Body of pancreas (tissue), 4 donors: ENCODE measurements at regions not wholly inside any gene's neighbourhood (a gene's known extent, or its start where the extent isn't known, plus 50 kb on each side); places are given as distances from the start of the nearest gene placed in this dataset.

Experiments used
- ATAC-seq: fragments of 150-250 bp; one replicate; pipeline ENCODE4 v1.9.1; 2016
- DNase-seq, 4 donors: peaks; one replicate each; pipeline ENCODE4 v3.0.0-alpha.2; 2019
- H3K27ac ChIP-seq, 4 donors: fragments of 200-600 bp; sonication (generic); 1 replicate in 3 of 4; 2 replicates in 1 of 4; pipeline versions ENCODE4 v1.5.1 to v1.6.1; 2016 to 2019; ENCODE audit warnings: mild to moderate bottlenecking in 1 of 4, mixed read lengths in 1 of 4, moderate library complexity in 1 of 4
- H3K27me3 ChIP-seq, 2 donors: fragments of 200-600 bp; sonication (generic); one replicate each; pipeline ENCODE4 v1.6.0; 2016; ENCODE audit warnings: mild to moderate bottlenecking in 1 of 2
- H3K36me3 ChIP-seq, 2 donors: fragments of 200-600 bp; sonication (generic); replicated peaks in 1 of 2; 2 replicates each; pipeline ENCODE4 v1.5.1; 2016; ENCODE audit warnings: low read depth in 2 of 2; ENCODE audit not compliant: insufficient read depth in 1 of 2
- H3K4me1 ChIP-seq: fragments of 200-600 bp; sonication (generic); one replicate; pipeline ENCODE4 v1.6.0; 2016
- H3K4me3 ChIP-seq, 2 donors: fragments of 200-600 bp; sonication (generic); 1 replicate in 1 of 2; 2 replicates in 1 of 2; pipeline ENCODE4 v1.5.1; 2016 to 2019
- H3K9me3 ChIP-seq, 3 donors: fragments of 200-600 bp; sonication (generic); 1 replicate in 2 of 3; 2 replicates in 1 of 3; pipeline ENCODE4 v1.5.1; 2016
- POLR2A ChIP-seq, 3 donors: fragments of 450-650 bp; IDR thresholded peaks; one replicate each; pipeline ENCODE4 v1.6.1; 2016; ENCODE audit warnings: antibody characterized with exemption in 3 of 3, mild to moderate bottlenecking in 2 of 3
- WGBS, 2 donors: methylation state at CpG; one replicate each; pipeline ENCODE4 v1.1.5; 2017; 5-methylcytosine and 5-hydroxymethylcytosine counted together
- intact Hi-C: fragments of 100-400 bp; cut with DNase I; formaldehyde crosslinking; loops from one replicate; pipeline ENCODE4 v1.15.1; 2023
- TF ChIP-seq, protein P1 (sequence below), 7 experiments: fragments of 450-650 bp in 4 of 7; fragments of 200-600 bp in 3 of 7; sonication (generic) in 3 of 7; IDR thresholded peaks; one replicate each; pipeline ENCODE4 v1.5.1; 2016 to 2019; ENCODE audit warnings: antibody characterized with exemption in 7 of 7

DNA sequence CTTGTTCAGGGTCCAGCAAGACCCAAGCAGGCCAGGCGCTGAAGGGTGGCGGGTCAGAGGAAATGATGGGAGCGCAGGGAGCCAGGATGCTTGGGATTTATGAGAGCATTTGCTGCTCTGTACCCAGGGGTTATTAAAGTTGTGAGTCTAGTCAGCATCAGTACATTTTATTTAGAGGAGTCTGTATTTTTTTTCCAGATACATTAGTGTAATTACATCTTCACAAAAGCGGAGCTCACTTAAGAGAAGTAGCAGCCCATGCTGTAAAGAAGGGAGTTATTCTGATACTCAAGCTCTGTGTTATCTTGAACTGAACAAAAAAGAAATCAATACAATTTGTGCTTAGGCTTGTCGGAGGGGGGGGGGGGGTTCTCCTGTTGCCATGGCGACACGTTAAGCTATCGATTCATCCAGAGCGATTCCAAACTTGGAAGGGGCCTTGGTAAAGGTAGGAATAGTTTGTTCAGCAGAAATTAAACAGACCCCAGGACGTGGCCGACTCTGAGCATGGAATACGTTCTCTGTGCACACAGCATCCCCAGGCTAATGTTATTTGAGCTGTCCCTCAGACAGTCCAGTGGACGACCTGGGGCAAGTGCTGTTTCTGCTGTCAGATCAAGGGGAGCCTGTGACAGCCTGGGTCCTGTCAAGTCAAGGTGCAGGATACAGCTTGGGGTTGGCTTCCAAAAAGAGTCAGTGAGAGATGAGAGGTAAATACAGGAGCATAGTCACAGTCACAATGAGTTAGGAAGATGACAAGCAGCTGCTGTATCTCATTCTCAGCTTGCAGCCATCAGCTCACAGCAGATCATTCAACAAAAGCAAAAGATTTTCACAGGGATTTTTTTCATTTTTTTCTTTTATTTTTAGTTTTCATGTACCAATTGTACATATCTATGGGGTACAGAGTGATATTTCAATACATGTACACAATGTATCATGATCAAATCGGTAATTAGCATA, 387.6 kb downstream of the DCDC2C start:
- no peak for TF ChIP-seq POLR2A (IDR thresholded peaks at IDR 0.05)
- TF ChIP-seq, protein P1, sequence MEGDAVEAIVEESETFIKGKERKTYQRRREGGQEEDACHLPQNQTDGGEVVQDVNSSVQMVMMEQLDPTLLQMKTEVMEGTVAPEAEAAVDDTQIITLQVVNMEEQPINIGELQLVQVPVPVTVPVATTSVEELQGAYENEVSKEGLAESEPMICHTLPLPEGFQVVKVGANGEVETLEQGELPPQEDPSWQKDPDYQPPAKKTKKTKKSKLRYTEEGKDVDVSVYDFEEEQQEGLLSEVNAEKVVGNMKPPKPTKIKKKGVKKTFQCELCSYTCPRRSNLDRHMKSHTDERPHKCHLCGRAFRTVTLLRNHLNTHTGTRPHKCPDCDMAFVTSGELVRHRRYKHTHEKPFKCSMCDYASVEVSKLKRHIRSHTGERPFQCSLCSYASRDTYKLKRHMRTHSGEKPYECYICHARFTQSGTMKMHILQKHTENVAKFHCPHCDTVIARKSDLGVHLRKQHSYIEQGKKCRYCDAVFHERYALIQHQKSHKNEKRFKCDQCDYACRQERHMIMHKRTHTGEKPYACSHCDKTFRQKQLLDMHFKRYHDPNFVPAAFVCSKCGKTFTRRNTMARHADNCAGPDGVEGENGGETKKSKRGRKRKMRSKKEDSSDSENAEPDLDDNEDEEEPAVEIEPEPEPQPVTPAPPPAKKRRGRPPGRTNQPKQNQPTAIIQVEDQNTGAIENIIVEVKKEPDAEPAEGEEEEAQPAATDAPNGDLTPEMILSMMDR (IDR thresholded peaks at IDR 0.05): no peak
- Histone ChIP-seq H3K4me3 (no peak overlapping the region), H3K27ac (no peak overlapping the region), H3K36me3 (no peaks in the 10 kb centered on the region), H3K27me3 (no peaks in the 10 kb centered on the region), H3K4me1 (no peaks in the 10 kb centered on the region), H3K9me3 (no peaks in the 10 kb centered on the region)
- WGBS, 2 donors: 17 to 21% methylated on average over 14 of the region's 14 CpGs
- intact Hi-C loops: no loop called here
- DNase-seq: no peak
- ATAC-seq: no peak

DNA sequence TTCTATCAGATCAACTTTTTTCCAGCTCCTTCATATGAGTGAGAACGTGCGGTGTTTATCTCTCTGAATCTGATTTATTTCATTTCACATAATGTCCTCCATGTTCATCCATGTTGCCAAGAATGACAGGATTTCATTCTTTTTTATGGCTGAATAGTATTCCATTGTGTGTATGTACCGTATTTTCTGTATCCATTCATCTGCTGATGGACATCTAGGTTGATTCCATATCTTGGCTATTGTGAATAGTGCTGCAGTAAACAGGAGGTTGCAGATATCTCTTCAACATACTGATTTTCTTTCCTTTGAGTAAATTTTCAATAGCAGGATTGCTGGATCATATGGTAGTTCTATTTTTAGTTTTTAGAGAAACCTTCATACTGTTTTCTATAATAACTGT, 388.5 kb downstream of the DCDC2C start:
- TF ChIP-seq POLR2A (IDR thresholded peaks at IDR 0.05): no peak
- TF ChIP-seq, protein P1 (IDR thresholded peaks at IDR 0.05): no peak
- 70 to 84% methylated on average over 3 of the region's 3 CpGs for WGBS, 2 donors
- no peaks in the 10 kb centered on the region for H3K36me3 ChIP-seq
- DNase-seq (no peak), ATAC-seq (no peak)
- intact Hi-C loops: no loop called here
- H3K27ac ChIP-seq: no peak overlapping the region
- no peak overlapping the region for H3K4me3 ChIP-seq
- no peaks in the 10 kb centered on the region for H3K9me3 ChIP-seq
- H3K27me3 ChIP-seq: no peaks in the 10 kb centered on the region
- no peaks in the 10 kb centered on the region for H3K4me1 ChIP-seq

DNA sequence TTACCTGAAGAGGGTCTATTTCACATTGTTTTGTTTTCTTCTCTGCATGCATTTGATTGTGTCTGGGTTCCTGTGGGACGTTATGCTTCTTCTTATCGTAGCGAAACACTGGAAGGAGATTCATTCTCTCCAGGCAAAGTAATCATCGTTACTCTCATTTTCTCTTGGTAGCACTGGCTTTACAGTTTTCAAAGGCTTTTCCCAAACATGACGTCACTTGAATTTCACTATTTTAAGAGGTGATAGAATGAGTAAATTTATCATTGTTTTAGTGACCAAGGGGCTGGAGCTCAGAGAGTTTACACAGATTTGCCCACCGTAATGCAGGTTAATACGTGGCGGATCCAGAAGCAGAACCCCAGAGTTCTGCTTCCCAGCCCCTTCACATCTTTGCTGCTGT, 391.4 kb downstream of the DCDC2C start:
- Histone ChIP-seq H3K4me3 (no peak overlapping the region), H3K4me1 (no peaks in the 10 kb centered on the region), H3K27me3 (no peaks in the 10 kb centered on the region), H3K9me3 (no peaks in the 10 kb centered on the region), H3K27ac (no peak overlapping the region), H3K36me3 (no peaks in the 10 kb centered on the region)
- TF ChIP-seq POLR2A (IDR thresholded peaks at IDR 0.05): no peak
- TF ChIP-seq, protein P1 (IDR thresholded peaks at IDR 0.05): no peak
- ATAC-seq (no peak), DNase-seq (no peak)
- WGBS, 2 donors: 80 to 83% methylated on average over 8 of the region's 8 CpGs
- intact Hi-C loops: no loop called here

DNA sequence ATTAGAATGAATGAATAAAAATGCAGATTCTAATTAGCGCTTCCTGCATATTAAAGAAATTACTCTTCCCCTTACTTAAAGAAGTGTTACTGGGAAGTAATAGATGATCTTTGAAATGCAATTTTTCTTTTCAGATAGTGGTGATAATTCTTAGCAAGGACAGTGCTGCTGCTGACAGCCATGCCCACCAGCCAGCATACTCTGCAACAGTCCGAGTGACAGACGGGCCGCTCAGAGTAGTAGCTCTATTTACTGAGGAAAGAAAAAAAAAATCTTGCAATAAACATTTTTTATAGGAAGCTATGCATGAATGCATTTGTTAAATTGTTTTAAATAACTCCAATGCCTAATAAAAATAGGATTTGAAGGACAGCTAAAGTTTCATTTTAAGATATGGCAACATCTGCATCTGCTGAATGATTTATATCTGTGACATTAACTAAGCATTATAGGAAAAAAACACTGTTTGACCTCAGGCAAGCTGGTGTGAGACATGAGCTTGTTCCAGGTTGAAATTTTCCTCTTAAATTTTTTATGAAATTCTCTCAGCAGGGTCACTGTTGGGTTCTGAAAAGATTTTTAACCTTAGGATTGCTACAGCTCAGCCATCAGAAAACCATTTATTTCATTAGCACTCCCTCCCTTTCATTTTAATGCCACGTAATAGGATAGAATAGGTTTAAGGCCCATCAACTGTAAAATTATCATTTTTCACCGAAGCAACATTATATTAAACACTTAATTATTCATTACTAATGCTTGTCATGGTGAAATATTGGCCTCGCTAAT, 393.8 kb downstream of the DCDC2C start:
- ATAC-seq: no peak
- Histone ChIP-seq H3K9me3 (no peaks in the 10 kb centered on the region), H3K36me3 (no peaks in the 10 kb centered on the region), H3K4me3 (no peak overlapping the region), H3K4me1 (no peaks in the 10 kb centered on the region), H3K27ac (no peak overlapping the region), H3K27me3 (no peaks in the 10 kb centered on the region)
- 66 to 81% methylated on average over 7 of the region's 7 CpGs for WGBS, 2 donors
- DNase-seq: no peak
- no peak for TF ChIP-seq POLR2A (IDR thresholded peaks at IDR 0.05)
- TF ChIP-seq, protein P1 (IDR thresholded peaks at IDR 0.05): no peak
- intact Hi-C loops: no loop called here
